GM18909 (cell line): ENCODE measurements at regions not wholly inside any gene's neighbourhood (a gene's known extent, or its start where the extent isn't known, plus 50 kb on each side); places are given as distances from the start of the nearest gene placed in this dataset.

ENCODE experiments used
- ATAC-seq: cut with Tn5 transposase; IDR thresholded peaks from one replicate; pipeline ENCODE4 v1.9.1; 2021; ENCODE audit warnings: mild to moderate bottlenecking; ENCODE audit not compliant: unreplicated experiment, poor library complexity

DNA sequence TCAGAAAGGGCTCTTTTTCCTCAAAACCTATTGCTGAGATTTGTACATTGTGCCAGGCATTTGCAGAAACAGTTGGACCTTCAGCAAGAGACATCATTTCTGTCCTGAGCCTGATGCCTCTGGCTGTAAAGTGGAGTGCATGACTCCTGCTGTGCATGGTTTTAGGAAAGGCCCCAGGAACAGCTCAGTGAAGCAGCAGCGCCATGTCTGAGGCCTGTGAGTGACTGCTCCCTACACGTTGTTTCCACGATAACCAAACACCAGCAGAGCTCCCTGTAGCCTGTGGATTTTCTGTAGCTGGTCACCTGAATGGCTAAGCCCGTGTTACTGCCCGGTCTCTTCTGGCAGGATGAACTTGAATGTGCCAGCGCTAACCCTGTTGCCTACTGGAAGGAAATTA lies 232.5 kb downstream of the TFAP2C start:
- no peak for ATAC-seq

DNA sequence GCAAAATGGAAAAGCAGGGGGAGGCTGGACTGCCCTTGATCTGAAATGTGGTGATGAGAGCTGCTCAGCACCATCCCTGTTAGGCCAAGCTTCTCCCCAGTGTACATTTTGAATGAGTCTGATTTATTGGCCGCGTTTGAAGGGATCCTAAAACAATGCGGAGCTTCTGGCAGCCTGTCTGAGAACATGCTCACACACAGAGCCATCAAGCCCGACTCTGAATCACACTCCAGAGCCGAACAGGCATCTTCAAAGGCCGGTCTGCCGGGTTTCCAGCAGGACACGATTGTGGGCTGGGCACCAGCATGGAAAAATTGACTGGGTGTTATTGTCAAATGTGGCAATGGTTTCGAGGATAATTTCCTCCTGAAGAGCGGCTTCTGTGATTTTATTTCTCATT lies 235.9 kb downstream of the TFAP2C start:
- ATAC-seq = no peak

DNA sequence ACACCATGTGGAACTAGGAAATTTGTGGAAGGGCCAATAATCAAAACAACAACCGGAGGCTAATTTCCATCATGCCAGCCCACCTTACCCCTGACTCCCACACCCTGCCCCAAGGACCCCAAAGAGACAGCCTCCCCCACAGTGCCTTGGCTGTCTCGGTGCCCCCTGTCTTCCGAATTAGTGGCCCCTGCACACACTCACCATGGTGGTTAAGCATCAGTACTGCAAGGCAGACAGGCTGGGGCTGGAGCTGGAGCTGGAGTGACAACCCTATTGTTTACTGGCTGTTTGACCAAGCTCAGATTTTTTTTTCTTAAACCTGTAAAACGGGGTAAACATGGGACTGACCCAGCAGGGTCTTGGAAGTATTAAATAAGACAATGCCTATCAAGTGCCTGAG lies 238.0 kb downstream of the TFAP2C start:
- no peak for ATAC-seq

DNA sequence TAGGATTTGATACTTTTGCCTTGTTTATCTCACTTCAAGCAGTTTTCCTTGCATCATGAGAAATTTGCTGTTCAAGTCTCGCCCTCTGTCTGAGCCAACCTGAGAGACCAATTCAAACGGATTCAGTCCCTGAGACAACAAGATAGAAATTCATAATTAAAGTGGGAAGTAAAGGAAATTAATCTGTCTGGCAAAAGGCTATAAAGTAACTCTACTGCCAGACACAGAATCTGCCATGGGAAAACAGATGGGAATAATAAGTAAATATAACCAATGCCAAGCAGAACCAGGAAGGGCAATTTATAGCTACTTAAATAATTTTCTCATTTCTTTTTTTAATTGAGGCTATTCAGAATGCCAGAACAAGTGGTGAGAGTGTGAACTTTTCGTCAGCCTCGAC lies 239.6 kb downstream of the TFAP2C start:
- ATAC-seq = no peak

DNA sequence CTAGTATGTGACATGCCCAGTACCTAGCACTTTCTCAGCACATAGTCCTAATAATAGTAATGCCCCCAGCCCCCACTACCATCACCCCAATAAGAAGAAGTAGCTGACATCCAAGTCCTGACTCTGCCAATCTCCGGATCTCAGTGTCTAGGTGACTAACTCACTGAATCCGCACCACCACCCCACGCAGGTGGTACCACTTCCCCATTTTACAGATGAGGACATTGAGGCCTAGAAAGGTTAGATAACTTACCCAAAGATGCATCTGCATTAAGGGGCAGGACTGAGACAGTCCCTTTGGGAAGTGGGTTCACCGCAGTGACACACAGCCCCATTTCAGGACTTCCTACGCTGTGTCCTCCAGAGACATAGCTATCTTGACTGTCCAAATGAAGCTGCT lies 241.2 kb downstream of the TFAP2C start:
- ATAC-seq = no peak

DNA sequence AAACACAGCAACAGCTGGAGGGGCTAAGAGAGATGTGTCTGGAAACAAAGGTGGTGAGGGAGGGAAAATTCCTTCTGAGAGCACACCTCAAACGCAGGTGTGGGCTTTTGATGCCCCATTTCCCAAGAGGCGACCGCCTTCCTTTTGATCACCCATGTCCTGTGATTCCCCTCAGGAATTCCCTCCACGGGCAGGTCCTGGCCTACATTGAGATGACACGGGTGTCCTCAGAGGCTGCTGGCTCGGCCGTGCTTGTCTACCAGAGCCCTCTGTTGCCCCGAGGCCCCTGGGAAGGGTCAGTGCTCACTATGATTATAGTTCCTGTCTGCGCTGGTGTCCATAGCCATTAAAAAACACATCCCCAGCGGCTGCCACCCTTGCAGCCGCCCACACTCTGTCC lies 242.6 kb downstream of the TFAP2C start:
- no peak for ATAC-seq

DNA sequence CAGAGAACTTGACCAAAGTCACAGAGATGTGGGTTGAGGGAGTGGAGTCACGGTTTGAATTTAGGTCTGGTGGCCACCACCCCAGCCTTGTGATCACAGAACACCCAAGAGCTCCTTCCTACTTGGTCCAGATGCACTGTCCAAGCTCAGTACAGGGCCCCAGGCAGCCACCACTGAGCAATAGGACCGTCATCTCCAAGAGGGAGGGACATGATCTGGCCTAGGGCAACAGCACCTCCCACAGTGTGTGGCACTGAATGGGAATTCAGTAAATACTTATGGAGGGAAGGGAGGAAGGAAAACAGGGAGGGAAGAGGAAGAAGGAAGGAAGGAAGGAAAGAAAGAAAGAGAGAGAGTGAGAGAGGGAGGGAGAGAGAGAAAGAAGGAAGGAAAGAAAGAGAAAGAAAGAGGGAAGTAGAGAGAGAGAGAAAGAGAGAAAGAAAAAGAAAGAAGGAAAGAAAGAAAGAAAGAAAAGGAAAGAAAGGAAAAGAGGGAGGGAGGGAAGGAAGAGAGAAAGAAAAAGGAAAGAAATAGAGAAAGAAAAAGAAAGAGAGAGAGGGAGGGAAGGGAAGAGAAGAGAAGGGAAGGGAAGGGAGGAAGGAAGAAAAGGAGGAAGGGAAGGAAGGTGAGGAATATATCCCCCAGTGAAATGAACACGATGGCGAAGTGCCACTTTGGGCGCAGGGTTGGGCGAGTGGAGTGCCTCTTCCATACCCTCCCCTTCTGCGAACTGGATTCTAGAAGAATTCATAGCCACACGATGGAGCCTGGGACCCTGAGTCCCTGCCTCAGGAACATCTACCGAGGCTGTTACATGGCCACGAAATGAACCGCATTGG lies 243.7 kb downstream of the TFAP2C start:
- ATAC-seq = no peak

DNA sequence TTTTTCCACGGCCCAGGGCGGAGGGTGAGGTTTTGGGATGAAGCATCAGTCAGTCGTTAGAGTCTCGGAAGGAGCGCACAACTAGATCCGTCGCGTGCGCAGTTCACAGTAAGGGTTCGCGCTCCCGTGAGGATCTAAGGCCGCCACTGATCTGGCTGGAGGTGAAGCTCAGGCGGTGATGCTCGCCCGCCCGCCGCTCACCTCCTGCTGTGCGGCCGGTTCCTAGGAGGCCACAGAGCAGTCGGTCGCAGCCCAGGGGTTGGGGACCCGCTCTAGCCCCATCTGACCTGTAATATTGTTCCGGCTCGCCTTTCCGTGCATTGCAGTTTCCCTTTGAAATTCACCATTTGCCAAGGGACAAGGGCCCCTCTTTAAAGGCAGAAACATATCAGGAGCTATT lies 244.7 kb downstream of the TFAP2C start:
- ATAC-seq = no peak

DNA sequence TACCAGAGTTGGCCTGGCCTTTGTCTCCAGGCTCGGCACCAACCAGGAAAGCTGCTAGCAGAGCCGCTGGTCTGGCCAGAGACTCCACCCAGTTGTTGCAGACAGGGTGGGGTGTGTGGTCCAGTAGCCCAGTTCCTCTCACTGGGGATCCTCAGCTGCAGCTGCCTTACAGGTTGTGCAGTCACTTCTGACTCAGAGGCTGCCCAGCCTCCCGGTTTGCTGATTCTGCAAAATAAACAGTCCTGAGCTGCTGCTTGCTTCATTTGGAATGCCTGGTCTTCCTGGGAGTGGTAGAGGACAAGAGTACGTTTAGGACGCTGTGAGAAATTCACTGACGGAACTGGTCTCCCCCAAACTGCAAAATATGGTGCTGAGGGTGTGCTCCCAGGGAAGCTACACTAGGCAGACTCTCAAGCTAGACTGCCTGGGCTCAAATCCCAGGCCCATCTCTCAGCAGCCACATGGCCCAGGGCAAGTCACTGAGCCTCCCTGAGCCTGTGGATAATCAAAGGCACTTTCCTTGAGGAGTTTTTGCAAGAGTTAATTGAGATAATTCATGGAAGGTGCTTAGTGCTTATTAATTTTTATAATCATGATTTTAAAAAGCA lies 246.1 kb downstream of the TFAP2C start:
- ATAC-seq = no peak

DNA sequence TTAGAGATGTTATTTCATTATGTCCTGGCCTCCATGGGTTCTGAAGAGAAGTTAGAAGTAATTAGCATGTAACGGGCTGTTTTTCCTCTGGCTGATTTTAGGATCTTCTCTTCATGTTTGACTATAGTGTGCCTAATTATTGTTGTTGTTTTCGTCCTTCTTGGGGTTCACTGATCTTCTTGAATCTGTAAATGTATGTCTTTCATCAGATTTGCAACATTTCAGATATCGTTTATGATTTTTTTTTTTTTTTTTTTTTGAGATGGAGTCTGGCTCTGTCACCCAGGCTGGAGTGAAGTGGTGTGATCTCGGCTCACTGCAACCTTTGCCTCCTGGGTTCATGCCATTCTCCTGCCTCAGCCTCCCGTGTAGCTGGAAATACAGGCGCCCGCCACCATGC lies 246.7 kb downstream of the TFAP2C start:
- no peak for ATAC-seq

DNA sequence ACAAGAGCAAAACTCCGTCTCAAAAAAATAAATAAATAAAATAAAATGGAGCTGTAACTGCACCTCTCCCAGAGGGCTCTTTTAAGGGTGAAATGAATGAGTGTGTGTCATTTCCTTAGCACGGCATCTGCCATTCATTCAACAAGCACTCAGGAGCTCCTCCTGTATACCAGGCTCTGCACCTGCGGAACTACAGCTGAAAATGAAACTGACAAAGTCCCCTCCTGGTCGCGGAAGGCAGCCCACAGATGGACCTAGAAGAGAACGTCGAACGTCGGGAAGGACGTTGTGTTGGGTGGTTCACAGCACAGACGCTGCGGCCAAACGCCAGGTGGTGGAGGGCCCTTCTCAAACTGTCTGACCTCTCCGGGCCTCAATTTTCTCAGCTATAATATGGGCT lies 256.4 kb downstream of the TFAP2C start:
- no peak for ATAC-seq

DNA sequence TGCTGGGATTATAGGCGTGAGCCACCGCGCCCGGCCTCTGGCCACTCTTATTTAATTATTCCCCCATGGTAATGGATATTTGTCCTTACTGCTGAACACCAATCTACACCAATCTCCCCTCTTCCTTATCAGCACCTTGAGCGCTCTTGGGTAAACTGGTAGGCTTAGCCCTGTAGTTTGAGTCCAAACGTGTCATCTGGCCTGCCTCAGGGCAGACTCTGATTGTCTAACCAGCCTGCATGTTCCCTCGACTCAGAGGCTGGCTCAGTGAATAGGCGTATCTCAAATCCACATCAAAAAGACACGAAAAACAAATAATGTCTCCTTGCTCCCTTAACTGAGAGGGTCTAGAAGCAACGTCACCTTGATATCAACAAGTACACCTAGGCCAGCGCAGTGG lies 260.9 kb downstream of the TFAP2C start:
- ATAC-seq = no peak

DNA sequence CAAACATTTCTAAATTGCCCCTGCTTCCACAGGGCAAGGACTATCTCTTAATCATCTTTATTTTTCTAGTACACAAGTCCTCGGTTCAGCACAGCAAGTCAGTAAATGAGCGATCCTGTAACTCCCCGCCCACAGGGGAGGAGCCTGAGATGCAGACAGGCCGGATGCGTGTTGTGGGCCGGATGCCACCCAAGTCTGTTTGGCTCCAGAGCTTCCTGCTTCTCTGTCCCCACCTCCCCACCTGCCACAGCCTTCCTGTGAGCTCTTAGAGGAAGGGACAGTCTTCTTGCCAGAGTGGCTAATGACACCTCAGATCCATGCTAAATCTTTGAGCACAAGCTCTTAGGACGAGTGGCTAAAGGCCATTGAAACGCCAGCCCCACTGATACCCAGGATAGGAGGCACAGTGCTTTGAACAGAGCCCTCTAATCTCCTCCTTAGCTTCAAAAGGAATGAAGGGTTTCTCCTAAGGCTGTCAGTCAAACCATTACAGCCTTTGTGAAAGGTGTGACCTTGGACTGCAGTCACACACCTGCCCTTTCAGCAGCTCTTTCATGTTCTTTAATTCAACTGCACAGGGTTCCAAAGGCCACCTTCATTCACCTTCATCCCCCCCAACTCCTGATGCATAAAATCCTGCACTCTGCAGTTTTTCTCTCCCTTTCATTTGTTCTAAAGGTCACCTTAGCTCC lies 264.3 kb downstream of the TFAP2C start:
- ATAC-seq = no peak

DNA sequence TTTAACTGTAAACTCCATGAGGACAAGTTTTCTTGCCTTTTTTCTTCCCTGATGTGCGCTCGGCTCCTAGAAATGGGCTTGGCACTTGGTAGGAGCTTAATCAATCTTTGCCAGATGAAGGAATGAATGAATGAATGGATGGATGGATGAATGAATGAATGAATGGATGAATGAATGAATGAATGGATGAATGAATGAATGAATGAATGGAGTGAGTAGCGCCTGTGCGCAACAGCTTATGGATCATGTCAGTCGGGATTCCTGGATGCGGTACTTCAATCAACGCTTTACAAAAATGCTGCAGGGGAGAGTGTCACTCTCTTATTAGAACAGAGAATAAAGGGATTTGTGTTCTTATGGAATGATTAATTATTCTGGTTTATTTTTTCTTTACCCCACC lies 267.3 kb downstream of the TFAP2C start:
- no peak for ATAC-seq

DNA sequence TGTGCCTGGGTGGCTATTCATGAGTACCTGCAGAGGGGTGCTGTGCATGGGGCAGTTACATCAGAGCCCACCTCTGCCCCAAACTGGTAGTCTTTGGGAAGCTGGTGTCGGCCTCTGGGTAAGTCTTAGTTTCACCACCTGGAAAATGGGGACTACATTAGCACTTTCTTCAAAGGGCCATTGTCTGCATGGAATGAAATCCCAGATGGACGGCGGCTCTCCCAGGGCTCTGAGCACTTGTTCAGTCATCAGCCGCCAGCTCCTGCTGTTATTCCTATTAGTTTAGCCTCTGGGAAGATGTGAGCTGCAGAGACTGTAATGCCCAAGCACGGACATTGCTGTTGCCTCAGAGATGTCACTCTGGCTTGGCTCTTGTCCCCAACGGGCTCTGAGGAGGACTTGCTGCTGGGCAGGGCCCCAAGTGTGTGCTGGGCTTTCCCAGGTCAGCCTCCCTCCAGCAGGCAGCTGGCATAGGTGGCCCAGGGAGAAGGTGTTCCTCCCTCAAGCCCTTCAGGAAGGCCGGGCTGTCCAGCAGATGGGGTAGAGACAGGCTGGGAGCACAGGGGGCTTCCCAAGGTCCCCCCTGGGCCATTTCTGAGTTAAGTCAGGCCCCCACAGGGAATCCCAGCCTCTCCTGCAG lies 268.3 kb downstream of the TFAP2C start:
- no peak for ATAC-seq

DNA sequence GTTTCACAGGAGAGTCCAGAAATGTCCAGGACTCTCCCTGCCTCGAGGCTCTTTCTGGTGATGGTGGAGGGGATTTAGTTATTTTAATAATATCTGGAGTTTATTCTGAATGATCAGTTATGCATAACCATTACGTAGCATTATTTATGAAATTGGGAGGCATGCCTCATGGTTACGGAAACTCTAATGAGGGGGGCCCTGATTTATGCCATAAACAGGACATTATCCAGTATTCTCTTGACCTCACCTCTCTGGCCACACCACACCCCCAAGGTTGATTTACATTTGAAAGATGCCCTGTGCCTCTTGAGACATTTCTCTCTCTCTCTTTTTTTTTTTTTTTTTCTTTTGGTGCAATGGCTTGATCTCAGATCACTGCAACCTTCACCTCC lies 268.8 kb downstream of the TFAP2C start:
- ATAC-seq = no peak

DNA sequence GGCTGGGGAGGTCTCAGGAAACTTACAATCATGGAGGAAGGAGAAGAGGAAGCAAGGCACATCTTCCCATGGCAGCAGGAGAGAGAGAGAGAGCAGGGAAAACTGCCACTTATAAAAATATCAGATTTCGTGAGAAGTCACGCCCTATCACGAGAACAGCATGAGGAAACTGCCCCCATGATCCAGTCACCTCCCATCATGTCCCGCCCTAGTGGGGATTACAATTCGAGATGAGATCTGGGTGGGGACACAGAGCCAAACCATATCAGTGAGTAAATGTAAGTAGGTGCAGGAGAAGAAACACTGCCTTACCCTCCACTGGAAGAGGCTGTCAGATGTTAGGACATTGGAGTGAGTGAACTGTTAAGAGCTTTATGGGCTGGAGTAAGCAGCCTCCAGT lies 270.4 kb downstream of the TFAP2C start:
- ATAC-seq = no peak

DNA sequence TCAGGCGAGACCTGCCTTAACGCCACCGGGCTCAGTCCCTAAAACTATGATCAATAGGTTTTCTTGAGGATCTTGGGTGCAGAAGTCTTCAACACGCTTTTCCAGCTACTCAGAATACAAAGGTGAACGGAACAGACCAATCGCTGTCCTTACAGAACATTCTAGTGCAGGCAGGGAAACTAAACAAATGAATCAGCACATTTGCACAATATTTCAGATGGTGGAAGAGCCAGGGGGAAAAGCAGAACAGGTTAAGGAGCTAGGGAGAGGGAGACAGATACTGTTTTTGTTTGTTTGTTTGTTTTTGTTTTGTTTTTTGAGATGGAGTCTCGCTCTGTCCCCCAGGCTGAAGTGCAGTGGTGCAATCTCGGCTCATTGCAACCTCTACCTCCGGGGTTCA lies 271.1 kb downstream of the TFAP2C start:
- ATAC-seq = no peak

DNA sequence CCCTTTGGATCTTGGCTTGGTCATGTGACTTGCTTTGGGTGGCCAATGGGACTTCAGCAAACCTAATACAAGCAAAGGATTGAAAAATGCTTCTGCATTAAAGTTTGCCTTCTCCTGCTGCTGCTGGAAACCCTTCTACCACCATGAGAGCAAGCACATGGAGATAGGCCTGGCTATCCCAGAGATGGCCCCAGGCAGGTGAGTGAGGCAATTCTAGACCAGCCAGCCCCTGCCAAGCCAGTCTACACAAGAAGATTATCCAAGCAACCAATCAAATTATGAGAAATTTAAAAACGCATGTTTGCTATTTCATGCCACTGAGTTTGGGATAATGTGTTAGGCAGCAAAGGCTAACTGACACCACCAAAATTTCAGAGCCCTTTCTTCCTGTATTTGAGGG lies 274.3 kb downstream of the TFAP2C start:
- ATAC-seq = no peak

DNA sequence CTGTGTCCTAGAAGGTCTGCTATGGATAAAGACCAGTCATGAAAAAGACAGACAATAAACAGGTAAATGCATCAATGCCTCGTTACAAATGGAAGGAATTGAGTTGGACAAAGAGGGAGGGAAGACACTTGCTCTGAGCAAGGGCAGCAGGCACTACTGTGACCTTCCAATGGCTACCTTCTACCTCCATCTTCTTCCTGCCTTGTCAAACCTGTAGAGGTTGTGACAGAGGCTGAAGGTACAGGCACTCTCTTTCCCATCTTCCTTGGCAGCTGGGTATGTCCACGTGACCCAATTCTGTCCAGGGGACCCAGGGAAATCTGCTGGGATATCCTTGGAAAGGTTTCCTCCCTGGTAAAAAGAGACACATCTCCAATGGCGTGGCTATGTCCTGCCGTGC lies 274.8 kb downstream of the TFAP2C start:
- no peak for ATAC-seq
